ENCODE measurements at regions not wholly inside any gene's neighbourhood (a gene's known extent, or its start where the extent isn't known, plus 50 kb on each side); places are given as distances from the start of the nearest gene placed in this dataset.

- DNase-seq (ENCODE audit: low read depth): no peak
Observed at GRCh38 chr17:72208832-72209231, 88.0 kb downstream of the SOX9 start.

DNA sequence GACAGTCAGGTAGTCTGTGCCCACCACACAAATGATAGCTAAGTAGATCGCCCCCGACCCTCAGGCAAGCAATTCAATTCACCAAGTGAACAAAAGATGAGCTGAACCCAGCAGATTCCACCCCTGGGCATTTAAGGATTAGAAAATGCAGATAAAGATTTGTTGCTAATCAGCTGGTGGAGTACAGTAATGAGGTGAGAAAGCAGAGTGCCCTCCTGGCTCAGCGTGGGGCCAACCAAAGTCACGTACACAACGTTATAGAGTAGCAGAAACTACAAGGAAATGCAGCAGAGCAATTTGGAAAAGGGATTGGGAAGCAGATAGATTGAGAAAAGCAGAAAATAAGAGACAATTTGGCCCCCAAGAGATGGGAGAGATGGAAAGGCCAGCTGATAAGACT lies 91.2 kb downstream of the SOX9 start:
- DNase-seq (ENCODE audit: low read depth): no peak

DNA sequence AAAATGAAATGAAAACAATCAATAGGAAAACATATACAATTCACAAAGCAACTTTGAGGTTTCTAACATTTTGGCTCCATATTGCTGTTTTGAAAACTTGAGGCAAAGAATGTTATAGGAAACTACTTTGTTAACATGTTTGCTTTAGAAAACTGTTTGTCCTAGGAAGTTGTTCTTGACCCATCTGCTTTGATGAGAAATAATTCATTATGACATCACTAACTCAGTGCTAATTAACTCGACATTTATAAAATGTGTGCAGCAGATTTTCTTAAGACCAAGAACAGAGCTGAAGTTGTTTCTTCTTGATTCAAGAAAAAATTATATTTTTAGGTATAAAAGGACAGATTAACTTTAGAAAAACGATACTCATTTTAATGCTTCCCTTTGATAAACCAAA lies 94.7 kb downstream of the SOX9 start:
- DNase-seq (ENCODE audit: low read depth): no peak

DNA sequence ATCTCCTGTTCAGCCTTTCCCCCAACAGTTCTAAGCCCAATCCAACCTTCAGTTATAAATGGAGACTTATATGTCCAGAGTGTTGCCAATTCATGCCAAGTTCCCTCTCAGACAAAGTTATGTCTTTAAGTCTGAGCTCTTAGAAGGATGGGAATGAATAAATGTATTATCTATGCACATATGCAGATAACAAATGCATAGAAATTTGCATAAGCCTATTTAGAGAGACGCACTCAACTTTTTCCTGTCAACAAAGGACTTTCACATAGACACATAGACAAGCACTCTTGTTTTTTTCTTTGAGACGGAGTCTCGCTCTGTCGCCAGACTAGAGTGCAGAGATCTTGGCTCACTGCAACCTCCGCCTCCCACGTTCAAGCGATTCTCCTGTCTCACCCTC lies 95.1 kb downstream of the SOX9 start:
- no peak for DNase-seq (ENCODE audit: low read depth)

GRCh38 chr17:72219137-72219823 lies 98.5 kb downstream of the SOX9 start:
- DNase-seq (ENCODE audit: low read depth): no peak

DNA sequence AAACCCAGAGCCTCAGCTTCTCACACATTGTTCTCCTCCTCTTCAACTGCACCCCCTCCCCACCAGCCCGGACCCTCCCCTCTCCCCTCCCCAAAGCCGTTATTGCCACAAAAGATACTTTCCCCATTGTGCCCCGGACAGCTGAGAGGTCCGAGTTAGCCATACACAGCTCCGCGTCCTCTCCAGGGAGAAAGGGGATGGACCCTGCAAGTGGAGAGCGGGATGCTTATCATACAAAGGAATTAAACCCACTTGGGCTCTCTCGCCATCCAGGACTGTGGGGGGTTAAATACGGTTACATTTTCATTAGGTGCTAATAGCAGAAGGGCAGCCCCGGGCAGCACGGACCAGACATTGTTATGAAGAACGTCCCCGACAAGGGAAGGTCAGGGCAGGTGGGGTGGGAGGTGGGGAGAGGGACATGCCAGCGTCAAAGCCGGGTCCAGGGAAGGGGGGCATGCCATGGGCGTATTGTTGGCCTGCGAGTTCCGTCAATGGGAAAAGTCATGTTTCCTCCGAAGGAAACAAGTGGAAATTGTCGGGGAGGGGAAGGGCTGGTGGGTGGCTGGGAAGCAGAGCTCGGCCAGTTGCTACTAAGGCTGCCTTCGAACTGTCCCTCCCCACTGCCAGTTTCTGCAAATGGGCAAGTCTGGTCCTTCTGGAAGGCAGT lies 99.1 kb downstream of the SOX9 start:
- DNase-seq (ENCODE audit: low read depth): no peak

DNA sequence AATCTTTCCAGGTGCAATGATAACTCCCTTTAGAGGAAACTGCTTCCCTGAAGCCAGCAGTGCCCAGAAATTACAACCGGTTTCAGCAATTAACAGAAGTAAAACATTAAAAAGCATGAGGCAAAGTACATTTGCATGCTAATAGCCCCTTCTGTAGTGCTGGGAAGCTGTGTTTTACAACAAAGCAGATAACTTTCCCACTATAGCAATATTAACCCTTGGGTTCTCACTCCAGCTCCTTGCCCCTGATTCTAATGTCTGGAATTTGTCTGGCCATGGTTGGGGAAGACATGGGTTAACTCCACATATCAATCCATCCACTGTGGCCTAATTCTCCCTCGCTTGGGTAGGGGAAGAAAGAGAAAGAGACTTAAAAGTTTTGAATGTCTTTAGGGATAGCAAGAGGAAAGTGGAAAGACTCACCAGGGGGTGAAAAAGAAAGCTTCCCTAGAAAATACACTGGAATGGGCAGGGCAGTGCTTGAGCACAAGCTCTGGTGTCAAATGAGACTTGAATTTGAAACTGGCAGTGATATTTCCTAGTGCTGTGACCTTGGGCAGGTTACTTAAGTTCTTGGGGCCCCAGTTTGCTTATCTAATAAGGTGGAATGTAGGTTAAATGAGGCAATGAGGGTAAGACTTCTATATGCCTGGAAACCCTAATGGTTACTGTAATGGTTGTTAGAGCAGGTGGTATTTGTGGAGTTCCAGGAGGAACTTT lies 102.0 kb downstream of the SOX9 start:
- no peak for DNase-seq (ENCODE audit: low read depth)

GRCh38 chr17:72223866-72224291 lies 103.1 kb downstream of the SOX9 start:
- DNase-seq (ENCODE audit: low read depth): no peak

DNA sequence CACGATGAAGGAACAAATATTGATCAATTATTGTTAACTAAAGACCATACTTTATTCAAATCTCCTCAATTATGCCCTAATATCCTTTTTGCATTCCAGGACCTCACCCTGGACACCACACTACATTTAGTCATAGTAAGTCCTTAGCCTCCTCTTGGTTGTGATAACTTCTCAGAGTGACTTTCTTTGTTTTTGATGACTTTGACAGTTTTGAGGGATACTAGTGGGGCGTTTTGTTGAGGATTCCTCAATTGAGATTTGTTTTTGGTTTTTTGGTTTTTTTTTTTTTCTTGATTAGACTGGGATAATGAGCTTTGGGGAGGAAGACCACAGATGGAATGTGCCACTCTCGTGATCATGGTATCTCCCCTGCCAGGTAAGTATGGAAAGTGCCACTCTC lies 105.5 kb downstream of the SOX9 start:
- DNase-seq (ENCODE audit: low read depth): no peak

- no peak for DNase-seq (ENCODE audit: low read depth)
Observed at GRCh38 chr17:72233986-72234385, 113.2 kb downstream of the SOX9 start.

GRCh38 chr17:72234985-72235384 lies 114.2 kb downstream of the SOX9 start:
- DNase-seq (ENCODE audit: low read depth): no peak

DNA sequence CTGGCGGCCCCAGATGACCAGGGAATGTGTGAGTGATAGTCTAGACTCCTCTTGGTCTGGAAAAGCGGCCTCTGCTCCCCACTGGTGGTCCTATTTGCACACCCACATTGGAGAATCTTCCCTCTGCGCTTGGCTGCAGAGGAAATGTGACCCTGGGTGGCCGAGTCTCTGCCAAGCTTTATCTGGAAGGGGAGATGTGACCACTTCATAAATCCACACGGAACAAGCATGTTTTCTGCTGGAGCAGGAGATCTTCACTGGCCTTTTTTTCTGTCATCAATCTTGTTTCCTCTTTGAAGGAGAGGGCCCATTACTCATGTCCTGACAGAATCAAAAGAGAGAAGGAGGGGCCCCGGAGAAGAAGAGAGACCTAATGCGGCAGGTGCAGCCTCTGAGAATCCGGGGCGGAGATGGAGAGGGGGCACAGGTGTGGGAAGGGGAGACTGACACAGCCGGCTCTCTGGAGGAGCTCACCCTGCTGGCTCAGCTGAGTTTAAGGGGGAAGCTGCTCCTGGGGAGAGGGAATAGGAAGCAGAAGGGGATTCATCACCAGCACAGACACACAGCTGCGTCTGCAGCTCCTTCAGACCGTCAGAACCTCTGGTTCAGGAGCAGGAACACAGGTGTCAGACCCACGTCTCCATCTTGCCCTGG lies 116.3 kb downstream of the SOX9 start:
- no peak for DNase-seq (ENCODE audit: low read depth)

GRCh38 chr17:72238157-72238673 lies 117.4 kb downstream of the SOX9 start:
- DNase-seq (ENCODE audit: low read depth): no peak

GRCh38 chr17:72239548-72239947 lies 118.7 kb downstream of the SOX9 start:
- DNase-seq (ENCODE audit: low read depth): no peak

DNA sequence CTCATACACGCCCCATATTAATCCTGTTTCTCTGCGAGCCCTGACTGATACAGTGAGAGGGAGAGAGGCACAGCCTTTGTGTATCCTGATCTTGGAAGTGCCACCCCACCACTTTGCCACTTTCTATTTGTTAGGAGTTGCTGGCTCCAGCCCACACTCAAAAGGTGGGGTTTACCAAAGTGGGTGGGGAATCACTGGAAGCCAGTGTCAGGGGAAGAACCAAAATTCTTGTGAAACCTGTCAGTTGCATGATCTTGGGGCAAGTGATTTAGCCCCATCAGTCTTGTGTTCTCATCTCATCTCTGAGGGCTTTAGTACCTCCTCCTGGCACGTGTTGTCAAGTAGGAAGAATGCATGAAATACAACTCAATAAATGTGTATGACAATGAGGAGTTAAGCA lies 119.5 kb downstream of the SOX9 start:
- no peak for DNase-seq (ENCODE audit: low read depth)

- DNase-seq (ENCODE audit: low read depth): no peak
Observed at GRCh38 chr17:72244494-72244893, 123.7 kb downstream of the SOX9 start.

DNA sequence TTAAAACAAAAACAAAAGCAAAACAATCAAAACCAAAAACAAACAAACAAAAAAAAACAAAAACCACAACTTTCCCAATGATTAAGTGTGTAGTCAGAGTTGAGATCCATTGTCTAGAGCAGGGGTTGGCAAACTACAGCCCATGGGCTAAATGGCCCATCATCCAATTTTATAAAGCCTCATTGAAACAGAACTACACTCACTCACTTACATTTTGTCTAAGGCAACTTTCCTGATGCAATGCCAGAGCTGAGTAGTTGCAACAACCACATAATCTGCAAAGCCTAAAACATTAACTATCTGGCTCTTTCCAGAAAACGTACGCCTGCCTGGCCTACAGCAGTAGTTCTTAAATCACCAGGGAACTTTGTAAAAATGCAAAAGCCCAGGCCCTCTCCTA lies 124.1 kb downstream of the SOX9 start:
- DNase-seq (ENCODE audit: low read depth): no peak

GRCh38 chr17:72249441-72249840 lies 128.6 kb downstream of the SOX9 start:
- DNase-seq (ENCODE audit: low read depth): no peak

DNA sequence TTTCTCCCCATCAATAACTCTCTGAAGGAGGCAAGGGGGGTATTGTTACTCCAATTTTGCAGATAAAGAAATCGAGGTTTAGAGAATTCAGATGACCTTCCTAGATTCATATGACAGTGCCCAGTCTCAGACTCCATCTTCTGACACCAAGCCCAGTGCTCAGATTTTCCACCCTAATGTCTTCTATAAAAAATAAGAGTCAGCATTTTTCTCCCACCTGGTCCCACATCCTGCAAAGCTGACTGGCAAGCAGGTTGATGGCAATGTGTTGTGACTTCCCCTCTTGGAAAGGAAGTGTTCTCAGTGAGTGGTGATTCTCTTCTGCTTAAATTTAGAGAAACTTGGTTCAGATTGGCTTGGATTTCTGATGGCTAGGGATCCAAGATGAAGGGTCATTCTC lies 129.4 kb downstream of the SOX9 start:
- DNase-seq (ENCODE audit: low read depth): no peak

- DNase-seq (ENCODE audit: low read depth): no peak
Observed at GRCh38 chr17:72253597-72253996, 132.8 kb downstream of the SOX9 start.

DNA sequence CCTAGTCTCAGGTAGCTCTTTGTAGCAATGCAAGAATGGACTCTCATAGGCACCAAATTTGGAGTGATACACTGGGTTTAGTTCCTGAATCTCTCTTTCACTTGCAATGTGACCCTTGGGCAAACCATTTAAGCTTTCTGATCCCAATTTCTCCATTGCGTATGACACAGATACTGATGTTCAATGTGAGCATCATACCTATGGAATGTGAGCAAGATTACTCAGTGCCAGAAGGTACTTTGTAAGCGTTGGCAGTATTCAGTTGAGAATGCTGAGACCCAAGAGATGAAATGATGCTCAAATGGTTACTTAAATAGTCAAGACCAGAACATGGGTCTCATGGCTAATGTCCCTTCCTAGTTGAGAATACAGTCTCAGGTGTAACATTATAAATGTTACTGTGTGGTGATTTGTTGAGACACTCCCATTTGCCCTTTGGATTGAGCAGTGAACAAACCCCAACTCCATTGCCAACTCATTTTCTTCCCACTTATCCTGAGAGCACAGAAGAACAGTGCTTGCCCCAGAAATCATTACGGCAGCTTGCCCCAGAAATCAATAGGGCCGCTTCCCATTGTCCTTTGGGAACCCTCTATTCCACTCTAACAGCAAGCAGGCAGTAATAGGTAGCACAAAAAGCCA lies 134.1 kb downstream of the SOX9 start:
- no peak for DNase-seq (ENCODE audit: low read depth)

DNA sequence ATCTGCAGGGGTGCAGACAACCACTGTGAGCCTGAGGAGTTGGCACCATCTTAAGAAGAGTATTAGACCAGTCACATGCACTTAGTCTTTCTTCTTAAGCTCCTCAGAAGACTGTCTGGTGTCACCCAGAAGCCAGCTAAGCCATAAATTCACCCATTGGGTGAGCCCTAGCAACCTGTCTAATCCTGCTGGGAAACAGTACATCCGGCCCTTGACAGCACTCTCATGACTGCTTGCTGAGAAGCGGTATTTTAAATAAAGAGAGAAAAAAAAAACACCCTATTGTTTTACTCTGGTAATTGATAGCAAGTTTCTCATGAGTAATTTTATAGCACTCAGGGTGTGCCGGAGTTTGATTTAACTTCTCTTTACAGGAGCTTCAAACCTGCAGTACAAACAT lies 134.7 kb downstream of the SOX9 start:
- no peak for DNase-seq (ENCODE audit: low read depth)

Measured in stimulated activated CD8-positive, alpha-beta memory T cell treated with anti-CD3 and anti-CD28 coated beads, Interleukin-12 subunit alpha, Interleukin-12 subunit beta, amount 100 ng/mL, for 4 hours (primary cell).